ENCODE measurements at regions not wholly inside any gene's neighbourhood (a gene's known extent, or its start where the extent isn't known, plus 50 kb on each side); places are given as distances from the start of the nearest gene placed in this dataset.
A peak's percentile ranks its signal among the peaks of the same experiment; 100 is the strongest.

DNA sequence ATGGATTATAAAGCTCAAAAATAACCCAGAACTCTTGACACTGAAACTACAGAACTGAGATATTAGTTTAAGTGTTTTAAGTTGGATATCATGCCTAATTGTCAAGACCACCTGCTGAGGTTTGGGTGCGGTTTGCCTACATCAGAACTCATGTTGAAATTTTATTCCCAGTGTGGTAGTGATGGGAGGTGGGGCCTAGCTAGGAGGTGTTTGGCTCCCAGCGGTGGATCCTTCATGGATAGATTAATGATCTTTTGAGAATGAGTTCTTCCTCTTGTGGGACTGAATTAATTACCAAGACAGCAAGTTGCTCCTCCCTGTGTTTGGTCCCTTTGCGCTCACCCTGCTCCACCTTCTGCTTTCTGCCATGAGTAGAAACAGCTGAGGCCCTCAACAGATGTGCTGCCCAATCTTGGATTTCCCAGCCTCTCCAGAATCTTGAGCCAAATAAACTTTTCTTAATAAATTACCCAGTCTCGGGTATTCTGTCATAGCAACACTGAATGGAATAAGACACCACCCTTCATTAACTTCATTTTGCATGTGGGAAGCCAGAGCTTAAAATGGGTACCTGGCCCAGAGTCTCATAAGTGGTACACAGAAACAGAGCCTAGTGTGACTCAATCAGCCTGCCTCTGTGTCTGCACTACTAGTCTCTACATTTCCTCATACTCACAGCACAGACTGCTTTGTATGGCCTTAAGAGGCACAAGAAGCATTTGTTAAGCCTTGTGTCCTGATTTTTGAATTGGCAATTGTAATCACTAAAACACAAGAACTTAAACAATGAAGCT, 158.4 kb downstream of the IBTK start:
- H3K9ac ChIP-seq (ENCODE audit: low read depth, low read length) = no peak overlapping the region
- no peaks in the 10 kb centered on the region for H3K27me3 ChIP-seq (ENCODE audit: control insufficient read depth, insufficient read depth, low read length)
- no peaks in the 10 kb centered on the region for H3K4me1 ChIP-seq (ENCODE audit: control insufficient read depth, insufficient read depth, low read length)

DNA sequence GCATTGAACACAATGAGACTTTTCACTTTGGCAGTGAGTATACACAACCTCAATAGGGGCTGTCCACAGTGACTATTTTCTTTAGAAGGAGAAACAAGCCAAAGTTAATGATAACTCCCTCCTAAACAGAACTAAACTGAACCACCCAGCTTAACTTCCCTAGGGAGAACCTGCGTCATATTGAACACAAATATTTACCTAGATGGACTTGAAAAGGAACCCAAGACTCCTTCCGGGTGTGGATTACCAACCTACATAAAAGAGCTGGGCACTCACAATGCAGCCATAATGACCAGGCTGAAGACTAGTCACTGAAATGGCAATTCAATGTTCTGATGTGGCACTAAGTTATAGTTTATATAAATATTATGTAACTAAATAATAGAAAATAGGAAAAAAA, 160.6 kb downstream of the IBTK start:
- H3K27me3 ChIP-seq (ENCODE audit: control insufficient read depth, insufficient read depth, low read length) = no peaks in the 10 kb centered on the region
- H3K4me1 ChIP-seq (ENCODE audit: control insufficient read depth, insufficient read depth, low read length) = no peaks in the 10 kb centered on the region
- no peak overlapping the region for H3K9ac ChIP-seq (ENCODE audit: low read depth, low read length)
- H3K27ac ChIP-seq (ENCODE audit: low read depth, low read length) = no peak overlapping the region
- no peak overlapping the region for H3K4me3 ChIP-seq (ENCODE audit: low read depth, low read length)
- no peaks in the 10 kb centered on the region for H3K36me3 ChIP-seq (ENCODE audit: control insufficient read depth, insufficient read depth, low read length)
- no peaks in the 10 kb centered on the region for H3K9me3 ChIP-seq (ENCODE audit: control insufficient read depth, insufficient read depth, low read length)

More for the DNA sequence above, 158.4 kb downstream of the IBTK start:
- Histone ChIP-seq H3K36me3 (ENCODE audit: control insufficient read depth, insufficient read depth, low read length) (no peaks in the 10 kb centered on the region), H3K27ac (ENCODE audit: low read depth, low read length) (peak overlapping the region; percentile 7), H3K9me3 (ENCODE audit: control insufficient read depth, insufficient read depth, low read length) (no peaks in the 10 kb centered on the region), H3K4me3 (ENCODE audit: low read depth, low read length) (no peak overlapping the region)

DNA sequence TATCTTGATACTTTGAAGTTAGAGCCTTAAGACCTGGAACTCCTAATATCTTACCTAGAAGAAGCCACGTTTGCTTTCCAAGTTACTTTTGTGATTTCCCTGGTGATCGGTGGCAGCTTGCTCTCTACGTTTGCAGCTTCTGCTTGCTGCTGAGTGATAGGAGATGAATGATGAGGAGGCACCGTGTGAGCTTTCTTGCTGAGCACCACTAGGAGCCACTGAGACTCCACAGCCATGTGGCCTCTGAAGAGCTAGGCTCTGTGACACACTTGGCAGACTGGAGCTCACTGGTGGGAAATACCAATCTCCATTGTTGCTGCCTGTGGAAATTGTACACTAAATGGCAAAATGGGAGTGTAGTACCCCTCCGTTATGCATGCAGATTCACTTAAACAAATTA, 161.8 kb downstream of the IBTK start:
- Histone ChIP-seq H3K9ac (ENCODE audit: low read depth, low read length) (no peak overlapping the region), H3K27me3 (ENCODE audit: control insufficient read depth, insufficient read depth, low read length) (no peaks in the 10 kb centered on the region), H3K4me3 (ENCODE audit: low read depth, low read length) (no peak overlapping the region), H3K9me3 (ENCODE audit: control insufficient read depth, insufficient read depth, low read length) (no peaks in the 10 kb centered on the region), H3K27ac (ENCODE audit: low read depth, low read length) (no peak overlapping the region), H3K36me3 (ENCODE audit: control insufficient read depth, insufficient read depth, low read length) (no peaks in the 10 kb centered on the region), H3K4me1 (ENCODE audit: control insufficient read depth, insufficient read depth, low read length) (no peaks in the 10 kb centered on the region)

DNA sequence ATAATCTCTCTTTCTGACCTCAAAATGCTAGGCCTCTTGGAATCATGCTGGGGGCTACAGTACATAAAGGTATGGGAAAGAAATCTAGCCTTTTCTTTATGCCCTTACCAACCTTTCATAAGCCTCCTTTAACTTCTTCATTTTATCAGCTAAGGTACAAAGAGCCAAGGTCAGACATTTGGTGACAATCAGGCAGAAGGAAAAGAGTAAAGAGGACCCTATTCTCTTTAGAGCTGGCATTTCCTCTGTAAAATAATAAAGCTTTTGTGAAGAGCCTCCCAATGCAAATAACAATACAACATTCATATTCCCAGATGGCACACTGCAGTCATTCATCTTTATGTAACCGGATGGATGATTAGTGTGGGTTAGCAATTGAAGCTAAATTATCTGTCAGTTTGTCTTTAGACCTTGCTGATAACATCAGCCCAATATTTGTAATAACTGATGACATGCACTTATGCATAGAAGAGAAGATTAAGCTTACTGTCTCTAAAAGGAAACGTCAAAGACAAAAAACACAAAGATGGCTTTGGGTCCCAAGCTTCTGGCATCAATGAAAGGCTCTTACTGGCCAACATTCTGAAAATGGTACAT, 163.1 kb downstream of the IBTK start:
- Histone ChIP-seq H3K9me3 (ENCODE audit: control insufficient read depth, insufficient read depth, low read length) (no peaks in the 10 kb centered on the region), H3K27ac (ENCODE audit: low read depth, low read length) (no peak overlapping the region), H3K36me3 (ENCODE audit: control insufficient read depth, insufficient read depth, low read length) (no peaks in the 10 kb centered on the region), H3K9ac (ENCODE audit: low read depth, low read length) (no peak overlapping the region), H3K4me1 (ENCODE audit: control insufficient read depth, insufficient read depth, low read length) (no peaks in the 10 kb centered on the region), H3K27me3 (ENCODE audit: control insufficient read depth, insufficient read depth, low read length) (no peaks in the 10 kb centered on the region), H3K4me3 (ENCODE audit: low read depth, low read length) (no peak overlapping the region)

DNA sequence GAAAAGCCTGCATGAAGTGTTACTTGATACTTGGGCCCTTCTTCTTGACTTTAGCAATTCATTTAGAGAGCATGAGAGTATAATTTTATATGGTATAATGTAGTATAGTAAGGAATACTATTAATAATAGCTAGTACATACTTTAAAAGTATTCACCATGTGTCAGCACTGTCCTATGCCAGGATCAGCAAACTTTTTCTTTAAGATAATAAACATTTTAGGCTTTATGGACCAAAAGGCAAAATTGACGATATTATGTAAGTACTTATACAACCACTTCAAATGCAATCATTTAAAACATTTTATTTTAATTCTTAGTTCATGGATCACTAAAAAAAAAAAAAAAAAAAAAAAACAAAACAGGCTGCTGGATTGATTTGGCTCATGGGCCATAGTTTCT, 163.9 kb downstream of the IBTK start:
- no peak overlapping the region for H3K27ac ChIP-seq (ENCODE audit: low read depth, low read length)
- H3K4me3 ChIP-seq (ENCODE audit: low read depth, low read length) = no peak overlapping the region
- no peaks in the 10 kb centered on the region for H3K9me3 ChIP-seq (ENCODE audit: control insufficient read depth, insufficient read depth, low read length)
- H3K27me3 ChIP-seq (ENCODE audit: control insufficient read depth, insufficient read depth, low read length) = no peaks in the 10 kb centered on the region
- H3K4me1 ChIP-seq (ENCODE audit: control insufficient read depth, insufficient read depth, low read length) = no peaks in the 10 kb centered on the region
- no peak overlapping the region for H3K9ac ChIP-seq (ENCODE audit: low read depth, low read length)
- no peaks in the 10 kb centered on the region for H3K36me3 ChIP-seq (ENCODE audit: control insufficient read depth, insufficient read depth, low read length)

DNA sequence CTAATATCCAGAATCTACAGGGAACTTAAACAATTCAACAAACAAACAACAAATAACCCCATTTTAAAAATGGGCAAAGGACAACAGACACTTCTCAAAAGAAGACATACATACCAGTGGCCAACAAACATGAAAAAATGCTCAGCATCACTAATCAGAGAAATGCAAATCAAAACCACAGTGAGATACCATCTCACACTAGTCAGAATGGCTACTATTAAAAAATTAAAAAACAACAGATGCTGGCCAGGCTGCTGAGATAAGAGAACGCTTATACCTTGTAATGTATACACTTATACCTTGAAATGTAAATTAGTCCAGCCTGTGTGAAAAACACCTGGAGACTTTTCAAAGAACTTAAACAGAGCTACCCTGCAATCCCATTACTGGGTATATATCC, 166.8 kb downstream of the IBTK start:
- no peaks in the 10 kb centered on the region for H3K4me1 ChIP-seq (ENCODE audit: control insufficient read depth, insufficient read depth, low read length)

DNA sequence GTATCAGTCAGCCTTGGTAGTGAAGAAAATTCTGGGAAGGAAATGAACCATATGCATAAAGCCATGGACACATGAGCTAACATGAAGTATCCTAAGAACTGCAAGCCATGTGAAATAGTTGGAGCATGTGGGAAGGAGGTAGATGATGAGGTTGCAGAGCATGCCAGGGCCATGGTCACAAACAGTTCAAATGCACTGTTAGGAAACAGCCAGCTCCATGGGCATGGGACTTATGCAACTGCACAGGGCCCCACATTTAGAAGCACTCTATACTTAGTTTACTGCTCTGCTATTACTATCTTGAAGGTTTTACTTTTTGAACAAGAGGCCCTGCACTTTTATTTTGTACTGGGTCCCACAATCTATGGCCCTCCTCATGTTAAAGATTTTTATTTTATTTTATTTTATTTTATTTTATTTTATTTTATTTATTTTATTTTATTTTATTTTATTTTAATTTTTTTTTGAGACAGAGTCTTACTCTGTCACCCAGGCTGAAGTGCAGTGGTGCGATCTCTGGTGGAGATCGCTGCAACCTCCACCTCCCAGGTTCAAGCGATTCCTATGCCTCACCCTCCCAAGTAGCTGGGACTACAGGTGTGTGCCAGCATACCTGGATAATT, 169.1 kb downstream of the IBTK start:
- Histone ChIP-seq H3K9me3 (ENCODE audit: control insufficient read depth, insufficient read depth, low read length) (no peaks in the 10 kb centered on the region), H3K36me3 (ENCODE audit: control insufficient read depth, insufficient read depth, low read length) (no peaks in the 10 kb centered on the region), H3K4me3 (ENCODE audit: low read depth, low read length) (no peak overlapping the region), H3K27ac (ENCODE audit: low read depth, low read length) (no peak overlapping the region), H3K4me1 (ENCODE audit: control insufficient read depth, insufficient read depth, low read length) (0 out of 2 replicates have a peak, but pooled peaks cover 5% of the 10 kb centered on the region), H3K9ac (ENCODE audit: low read depth, low read length) (no peak overlapping the region), H3K27me3 (ENCODE audit: control insufficient read depth, insufficient read depth, low read length) (no peaks in the 10 kb centered on the region)

More for the DNA sequence above, 166.8 kb downstream of the IBTK start:
- H3K9me3 ChIP-seq (ENCODE audit: control insufficient read depth, insufficient read depth, low read length) = no peaks in the 10 kb centered on the region
- no peak overlapping the region for H3K27ac ChIP-seq (ENCODE audit: low read depth, low read length)
- H3K36me3 ChIP-seq (ENCODE audit: control insufficient read depth, insufficient read depth, low read length) = no peaks in the 10 kb centered on the region
- H3K9ac ChIP-seq (ENCODE audit: low read depth, low read length) = no peak overlapping the region
- H3K27me3 ChIP-seq (ENCODE audit: control insufficient read depth, insufficient read depth, low read length) = no peaks in the 10 kb centered on the region
- no peak overlapping the region for H3K4me3 ChIP-seq (ENCODE audit: low read depth, low read length)

DNA sequence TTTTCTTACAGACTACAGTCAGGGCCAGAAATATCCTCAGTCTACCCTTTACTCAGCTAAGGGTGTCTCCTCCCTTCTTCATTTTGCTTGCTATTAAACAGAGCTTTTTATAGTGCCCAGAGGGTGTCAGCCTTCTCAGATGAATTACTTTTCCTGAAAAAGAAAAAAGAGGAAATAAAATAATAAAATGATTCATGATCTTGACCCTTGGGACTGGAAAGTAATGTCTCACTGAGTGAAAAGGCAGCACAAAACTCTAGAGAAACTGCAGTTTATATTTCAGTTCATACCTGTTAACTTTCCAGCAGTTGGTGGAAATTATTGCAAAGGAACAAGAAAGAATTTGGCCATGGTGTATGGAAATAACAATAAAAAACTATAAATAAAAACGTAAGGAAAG, 170.6 kb downstream of the IBTK start:
- H3K27ac ChIP-seq (ENCODE audit: low read depth, low read length) = no peak overlapping the region
- H3K9me3 ChIP-seq (ENCODE audit: control insufficient read depth, insufficient read depth, low read length) = no peaks in the 10 kb centered on the region
- H3K4me3 ChIP-seq (ENCODE audit: low read depth, low read length) = no peak overlapping the region
- 0 out of 2 replicates have a peak, but pooled peaks cover 5% of the 10 kb centered on the region for H3K4me1 ChIP-seq (ENCODE audit: control insufficient read depth, insufficient read depth, low read length)
- no peaks in the 10 kb centered on the region for H3K36me3 ChIP-seq (ENCODE audit: control insufficient read depth, insufficient read depth, low read length)
- no peaks in the 10 kb centered on the region for H3K27me3 ChIP-seq (ENCODE audit: control insufficient read depth, insufficient read depth, low read length)
- no peak overlapping the region for H3K9ac ChIP-seq (ENCODE audit: low read depth, low read length)

DNA sequence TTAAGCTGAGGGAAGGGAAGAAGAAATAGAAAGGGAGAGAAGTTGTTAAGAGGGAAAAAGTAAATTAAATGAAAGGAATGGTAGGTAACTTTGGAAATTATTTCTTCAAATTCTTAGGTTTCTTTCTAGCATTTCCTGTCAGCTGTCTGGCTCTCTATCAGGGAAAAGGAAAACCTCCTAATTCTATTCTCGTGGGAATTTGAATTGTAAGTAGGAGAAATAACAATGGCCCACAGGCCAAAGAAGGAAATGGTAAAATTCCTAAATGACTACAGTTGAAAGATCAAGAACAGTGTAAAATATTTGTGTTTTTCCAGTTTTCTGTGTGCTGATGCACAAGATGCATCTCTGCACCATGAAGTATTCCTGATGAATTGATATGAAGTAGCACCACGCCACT, 173.0 kb downstream of the IBTK start:
- Histone ChIP-seq H3K36me3 (ENCODE audit: control insufficient read depth, insufficient read depth, low read length) (no peaks in the 10 kb centered on the region), H3K9me3 (ENCODE audit: control insufficient read depth, insufficient read depth, low read length) (no peaks in the 10 kb centered on the region), H3K4me1 (ENCODE audit: control insufficient read depth, insufficient read depth, low read length) (0 out of 2 replicates have a peak, but pooled peaks cover 5% of the 10 kb centered on the region), H3K9ac (ENCODE audit: low read depth, low read length) (no peak overlapping the region), H3K27ac (ENCODE audit: low read depth, low read length) (no peak overlapping the region), H3K4me3 (ENCODE audit: low read depth, low read length) (no peak overlapping the region), H3K27me3 (ENCODE audit: control insufficient read depth, insufficient read depth, low read length) (no peaks in the 10 kb centered on the region)

DNA sequence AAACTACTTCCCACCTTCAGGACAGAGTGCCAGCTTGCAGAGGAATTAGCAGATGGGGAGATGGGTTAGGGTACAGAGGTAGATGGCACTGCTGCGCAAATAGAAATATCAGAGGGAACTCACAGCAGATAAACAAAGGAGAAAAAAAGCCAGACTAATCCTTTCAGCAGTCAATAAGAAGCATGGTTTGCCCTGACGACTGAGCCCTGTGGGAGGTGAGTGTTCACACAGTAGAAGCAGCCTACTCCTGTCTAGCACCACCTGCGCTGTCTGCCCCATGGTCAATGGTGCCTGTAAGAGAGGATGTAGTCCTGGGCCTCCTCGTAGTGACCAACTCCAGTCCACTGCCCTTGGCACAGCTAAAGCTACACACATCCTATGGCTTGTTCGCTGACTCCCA, 174.1 kb downstream of the IBTK start:
- Histone ChIP-seq H3K27ac (ENCODE audit: low read depth, low read length) (no peak overlapping the region), H3K9me3 (ENCODE audit: control insufficient read depth, insufficient read depth, low read length) (no peaks in the 10 kb centered on the region), H3K4me1 (ENCODE audit: control insufficient read depth, insufficient read depth, low read length) (0 out of 2 replicates have a peak, but pooled peaks cover 5% of the 10 kb centered on the region), H3K36me3 (ENCODE audit: control insufficient read depth, insufficient read depth, low read length) (no peaks in the 10 kb centered on the region), H3K27me3 (ENCODE audit: control insufficient read depth, insufficient read depth, low read length) (no peaks in the 10 kb centered on the region), H3K4me3 (ENCODE audit: low read depth, low read length) (no peak overlapping the region), H3K9ac (ENCODE audit: low read depth, low read length) (no peak overlapping the region)

DNA sequence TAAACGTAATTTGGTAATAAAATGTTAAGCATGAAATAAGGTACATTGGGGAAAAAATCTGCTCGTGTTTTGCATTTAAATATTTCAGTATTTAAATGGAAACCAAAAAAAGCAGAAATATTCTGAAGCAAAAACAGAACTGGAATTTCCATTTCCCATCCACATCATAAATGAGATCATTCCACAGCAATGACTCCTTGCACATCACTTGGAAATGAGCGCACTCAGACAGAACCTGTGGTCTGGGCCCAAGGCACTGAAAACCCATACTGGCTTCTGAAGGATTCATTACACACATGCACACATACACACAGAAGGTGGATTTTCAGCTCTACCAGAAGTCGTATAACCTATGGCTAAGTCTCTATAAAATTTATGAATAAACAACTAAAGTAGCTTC, 174.8 kb downstream of the IBTK start:
- no peak overlapping the region for H3K27ac ChIP-seq (ENCODE audit: low read depth, low read length)
- no peak overlapping the region for H3K9ac ChIP-seq (ENCODE audit: low read depth, low read length)

More for the DNA sequence above, 174.8 kb downstream of the IBTK start:
- no peaks in the 10 kb centered on the region for H3K36me3 ChIP-seq (ENCODE audit: control insufficient read depth, insufficient read depth, low read length)
- no peaks in the 10 kb centered on the region for H3K9me3 ChIP-seq (ENCODE audit: control insufficient read depth, insufficient read depth, low read length)
- no peak overlapping the region for H3K4me3 ChIP-seq (ENCODE audit: low read depth, low read length)
- H3K4me1 ChIP-seq (ENCODE audit: control insufficient read depth, insufficient read depth, low read length) = 0 out of 2 replicates have a peak, but pooled peaks cover 5% of the 10 kb centered on the region
- H3K27me3 ChIP-seq (ENCODE audit: control insufficient read depth, insufficient read depth, low read length) = no peaks in the 10 kb centered on the region
